ENCODE measurements at regions not wholly inside any gene's neighbourhood (a gene's known extent, or its start where the extent isn't known, plus 50 kb on each side); places are given as distances from the start of the nearest gene placed in this dataset.

- TF ChIP-seq, protein P1, sequence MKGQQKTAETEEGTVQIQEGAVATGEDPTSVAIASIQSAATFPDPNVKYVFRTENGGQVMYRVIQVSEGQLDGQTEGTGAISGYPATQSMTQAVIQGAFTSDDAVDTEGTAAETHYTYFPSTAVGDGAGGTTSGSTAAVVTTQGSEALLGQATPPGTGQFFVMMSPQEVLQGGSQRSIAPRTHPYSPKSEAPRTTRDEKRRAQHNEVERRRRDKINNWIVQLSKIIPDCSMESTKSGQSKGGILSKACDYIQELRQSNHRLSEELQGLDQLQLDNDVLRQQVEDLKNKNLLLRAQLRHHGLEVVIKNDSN (IDR thresholded peaks at IDR 0.05), result no peak
- TF ChIP-seq TEAD4 (IDR thresholded peaks at IDR 0.05) (no peak), TCF12 (IDR thresholded peaks at IDR 0.05; ENCODE audit: low read depth) (no peak), FOXM1 (IDR thresholded peaks at IDR 0.05; ENCODE audit: borderline replicate concordance, low read depth) (no peak), NFIC (IDR thresholded peaks at IDR 0.05) (no peak), EP300 (IDR thresholded peaks at IDR 0.05; ENCODE audit: borderline replicate concordance) (no peak), MAX (IDR thresholded peaks at IDR 0.05) (no peak), ZBTB7A (IDR thresholded peaks at IDR 0.05; ENCODE audit: low read depth) (no peak), YY1 (IDR thresholded peaks at IDR 0.05; ENCODE audit: low read depth) (no peak), REST (IDR thresholded peaks at IDR 0.05; ENCODE audit: low read depth) (no peak)
Measured at GRCh38 chrX:115364670-115365069, 75.2 kb downstream of the LUZP4 start.

DNA sequence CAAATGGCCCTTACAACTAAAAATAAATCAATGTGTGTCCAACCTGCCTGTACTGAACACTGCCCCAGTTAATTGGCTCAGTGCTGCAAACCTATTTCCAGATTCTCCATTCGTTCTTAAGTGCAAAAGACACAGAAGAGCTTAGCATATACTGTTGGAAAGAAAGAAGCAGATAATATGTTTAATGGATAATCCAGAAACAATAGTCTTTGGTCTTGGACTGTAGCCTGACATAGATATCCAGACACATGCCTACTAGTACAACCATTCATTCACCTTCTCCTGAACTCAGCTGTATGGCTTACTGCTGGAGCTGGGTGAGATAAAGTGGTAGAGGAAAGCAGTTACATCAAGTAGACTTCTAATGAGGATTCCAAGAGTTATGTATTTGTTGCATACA is 77.0 kb downstream of the LUZP4 start:
- TF ChIP-seq TAF1 (IDR thresholded peaks at IDR 0.05; ENCODE audit: low read depth) (no peak), TEAD4 (IDR thresholded peaks at IDR 0.05) (no peak), MAX (IDR thresholded peaks at IDR 0.05) (no peak), FOXM1 (IDR thresholded peaks at IDR 0.05; ENCODE audit: borderline replicate concordance, low read depth) (no peak), CREB1 (IDR thresholded peaks at IDR 0.05; ENCODE audit: low read depth) (no peak), RAD21 (IDR thresholded peaks at IDR 0.05; ENCODE audit: low read depth) (no peak), EGR1 (IDR thresholded peaks at IDR 0.05) (no peak), YY1 (IDR thresholded peaks at IDR 0.05; ENCODE audit: low read depth) (no peak), ZBTB7A (IDR thresholded peaks at IDR 0.05; ENCODE audit: low read depth) (no peak), REST (IDR thresholded peaks at IDR 0.05; ENCODE audit: low read depth) (no peak), NFIC (IDR thresholded peaks at IDR 0.05) (no peak), EP300 (IDR thresholded peaks at IDR 0.05; ENCODE audit: borderline replicate concordance) (no peak), TCF12 (IDR thresholded peaks at IDR 0.05; ENCODE audit: low read depth) (no peak), CEBPB (IDR thresholded peaks at IDR 0.05) (no peak)
- TF ChIP-seq, protein P1 (IDR thresholded peaks at IDR 0.05), result no peak

- 0 out of 2 replicates have a peak, but pooled peaks have one; percentile 30 for TF ChIP-seq TCF12 (IDR thresholded peaks at IDR 0.05; ENCODE audit: low read depth)
- no peak for TF ChIP-seq CEBPB (IDR thresholded peaks at IDR 0.05)
- peak; percentile 48; the same call in 1 of the 2 replicates for TF ChIP-seq EP300 (IDR thresholded peaks at IDR 0.05; ENCODE audit: borderline replicate concordance)
Measured at GRCh38 chrX:115367455-115367854, 77.9 kb downstream of the LUZP4 start.

GRCh38 chrX:115367951-115368350 is 78.4 kb downstream of the LUZP4 start:
- TF ChIP-seq CEBPB (IDR thresholded peaks at IDR 0.05) (no peak), YY1 (IDR thresholded peaks at IDR 0.05; ENCODE audit: low read depth) (no peak), EP300 (IDR thresholded peaks at IDR 0.05; ENCODE audit: borderline replicate concordance) (no peak), TCF12 (IDR thresholded peaks at IDR 0.05; ENCODE audit: low read depth) (no peak), REST (IDR thresholded peaks at IDR 0.05; ENCODE audit: low read depth) (no peak)
- TF ChIP-seq, protein P1 (IDR thresholded peaks at IDR 0.05), result no peak

- TF ChIP-seq ZBTB7A (IDR thresholded peaks at IDR 0.05; ENCODE audit: low read depth) (no peak), RAD21 (IDR thresholded peaks at IDR 0.05; ENCODE audit: low read depth) (no peak), TCF12 (IDR thresholded peaks at IDR 0.05; ENCODE audit: low read depth) (no peak), CEBPB (IDR thresholded peaks at IDR 0.05) (no peak), TAF1 (IDR thresholded peaks at IDR 0.05; ENCODE audit: low read depth) (no peak), CREB1 (IDR thresholded peaks at IDR 0.05; ENCODE audit: low read depth) (no peak), NFIC (IDR thresholded peaks at IDR 0.05) (no peak), TEAD4 (IDR thresholded peaks at IDR 0.05) (no peak), EP300 (IDR thresholded peaks at IDR 0.05; ENCODE audit: borderline replicate concordance) (no peak), REST (IDR thresholded peaks at IDR 0.05; ENCODE audit: low read depth) (no peak), MAX (IDR thresholded peaks at IDR 0.05) (no peak), EGR1 (IDR thresholded peaks at IDR 0.05) (no peak), FOXM1 (IDR thresholded peaks at IDR 0.05; ENCODE audit: borderline replicate concordance, low read depth) (no peak), YY1 (IDR thresholded peaks at IDR 0.05; ENCODE audit: low read depth) (no peak)
- TF ChIP-seq, protein P1 (IDR thresholded peaks at IDR 0.05), result no peak
Measured at GRCh38 chrX:115368876-115369275, 79.4 kb downstream of the LUZP4 start.
